Heart left ventricle (tissue), 13 donors: ENCODE measurements at regions not wholly inside any gene's neighbourhood (a gene's known extent, or its start where the extent isn't known, plus 50 kb on each side); places are given as distances from the start of the nearest gene placed in this dataset.

Experiments used
- CTCF ChIP-seq, 12 donors: fragments of 200-600 bp; sonication (generic) in 4 of 12; IDR thresholded peaks; one replicate each; pipeline versions ENCODE4 v1.5.0 to v1.8.0; 2018 to 2022; ENCODE audit warnings: antibody characterized with exemption in 12 of 12, mild to moderate bottlenecking in 5 of 12
- POLR2A ChIP-seq, 2 donors: fragments of 450-650 bp; IDR thresholded peaks; one replicate each; pipeline ENCODE4 v1.6.1; 2017; ENCODE audit warnings: antibody characterized with exemption in 2 of 2, mild to moderate bottlenecking in 2 of 2, moderate library complexity in 2 of 2
- donor health status: ischemic (EF 13 %, LVEDD 7.1; RV severe dilation, severe dysfunction).
- donor health status: DM: no; HTN: yes; CAD: no.
- donor health status: DM: no; HTN: no; CAD: no.
- donor health status: ischemic (EF 25% LVEDD 6.9; RV normal size, moderate dysfunction).
- donor health status: ischemic (EF 25% LVEDD 5.7; RV mildly dilated, moderate dysfunction).
- donor health status: ischemic (EF 35%, LVEDD 5.7; RV mildly dilated, moderate dysfunction).
- donor health status: nonischemic (EF 11% LVEDD 7.7; RV severe dilation, severe dysfunction).
- donor health status: DM: yes; HTN: yes; CAD: no.
- donor health status: PGD.
- donor health status: ischemic (EF 29% LVEDD 5.4; RV normal size, mild dysfunction).
- donor health status: nonischemic (EF 23%, LVEDD 6.1; RV moderate dilation, normal function).

- TF ChIP-seq CTCF (IDR thresholded peaks at IDR 0.05) (no peak), POLR2A (IDR thresholded peaks at IDR 0.05) (no peak)
Observed at GRCh38 chr15:88394553-88395145, 72.5 kb downstream of the MRPL46 start.
